AG10803 (cell line): ENCODE measurements at regions not wholly inside any gene's neighbourhood (a gene's known extent, or its start where the extent isn't known, plus 50 kb on each side); places are given as distances from the start of the nearest gene placed in this dataset.

Experiments used
- DNase-seq: peaks from one replicate; pipeline ENCODE4 v3.0.0; 2010; ENCODE audit warnings: low read depth
- H3K4me3 ChIP-seq: 2 replicates; pipeline ENCODE4 v1.5.1; 2011; ENCODE audit warnings: mild to moderate bottlenecking, low read length, control low read depth
- CTCF ChIP-seq: conservative IDR thresholded peaks from 2 replicates; pipeline ENCODE4 v1.5.1; 2011; ENCODE audit warnings: mild to moderate bottlenecking, low read length, control low read depth, inconsistent platforms

GRCh38 chr4:66574145-66574978 is 904.1 kb upstream of the EPHA5 start:
- DNase-seq: peak; percentile 40
- H3K4me3 ChIP-seq: no peak overlapping the region

GRCh38 chr4:66572949-66573348 is 902.7 kb upstream of the EPHA5 start:
- peak; percentile 58 for DNase-seq
- no peak overlapping the region for H3K4me3 ChIP-seq
- TF ChIP-seq CTCF: no peak

More at GRCh38 chr4:66574145-66574978, 904.1 kb upstream of the EPHA5 start:
- no peak for TF ChIP-seq CTCF

- TF ChIP-seq CTCF: no peak
- no peak for DNase-seq
- H3K4me3 ChIP-seq: no peak overlapping the region
Observed at GRCh38 chr4:66571145-66571695, 900.9 kb upstream of the EPHA5 start.

- H3K4me3 ChIP-seq: no peak overlapping the region
- DNase-seq: no peak
- no peak for TF ChIP-seq CTCF
Observed at GRCh38 chr4:66569228-66569627, 898.9 kb upstream of the EPHA5 start.

GRCh38 chr4:66568431-66568830 is 898.1 kb upstream of the EPHA5 start:
- no peak for DNase-seq

GRCh38 chr4:66568001-66568400 is 897.7 kb upstream of the EPHA5 start:
- H3K4me3 ChIP-seq: no peak overlapping the region
- DNase-seq: no peak
- TF ChIP-seq CTCF: no peak

More at GRCh38 chr4:66568431-66568830, 898.1 kb upstream of the EPHA5 start:
- H3K4me3 ChIP-seq: no peak overlapping the region
- no peak for TF ChIP-seq CTCF

- DNase-seq: no peak
- H3K4me3 ChIP-seq: no peak overlapping the region
- TF ChIP-seq CTCF: no peak
Observed at GRCh38 chr4:66567551-66567950, 897.3 kb upstream of the EPHA5 start.
